Heart left ventricle (tissue), 16 donors: ENCODE measurements at regions not wholly inside any gene's neighbourhood (a gene's known extent, or its start where the extent isn't known, plus 50 kb on each side); places are given as distances from the start of the nearest gene placed in this dataset.

Experiments used
- ATAC-seq, 4 donors: fragments of 200-7000 bp; cut with Tn5 transposase; one replicate each; pipeline ENCODE4 v1.9.1; 2020 to 2022; ENCODE audit warnings: moderate library complexity in 4 of 4, mild to moderate bottlenecking in 3 of 4, moderate number of reproducible peaks in 1 of 4
- DNase-seq, 5 donors: peaks; one replicate each; pipeline ENCODE4 v3.0.0-alpha.2; 2020
- H3K27ac ChIP-seq, 12 donors: fragments of 200-600 bp; sonication (generic) in 4 of 12; one replicate each; pipeline versions ENCODE4 v1.5.0 to v1.8.0; 2016 to 2022; ENCODE audit warnings: mild to moderate bottlenecking in 2 of 12
- H3K27me3 ChIP-seq, 9 donors: fragments of 200-600 bp; sonication (generic) in 2 of 9; one replicate each; pipeline versions ENCODE4 v1.5.1 to v1.8.0; 2016 to 2022; ENCODE audit warnings: mild to moderate bottlenecking in 3 of 9
- H3K36me3 ChIP-seq, 9 donors: fragments of 200-600 bp; sonication (generic) in 2 of 9; one replicate each; pipeline versions ENCODE4 v1.5.0 to v1.8.0; 2018 to 2022; ENCODE audit warnings: mild to moderate bottlenecking in 2 of 9
- H3K4me1 ChIP-seq, 12 donors: fragments of 200-600 bp; sonication (generic) in 4 of 12; one replicate each; pipeline versions ENCODE4 v1.5.0 to v1.8.0; 2016 to 2022; ENCODE audit warnings: mild to moderate bottlenecking in 3 of 12
- H3K4me3 ChIP-seq, 12 donors: fragments of 200-600 bp; sonication (generic) in 4 of 12; one replicate each; pipeline versions ENCODE4 v1.5.0 to v1.8.0; 2017 to 2022; ENCODE audit warnings: mild to moderate bottlenecking in 9 of 12, moderate library complexity in 4 of 12
- H3K9me3 ChIP-seq, 12 donors: fragments of 200-600 bp; sonication (generic) in 4 of 12; one replicate each; pipeline versions ENCODE4 v1.5.0 to v1.8.0; 2016 to 2022; ENCODE audit warnings: mild to moderate bottlenecking in 1 of 12
- CTCF ChIP-seq, 12 donors: fragments of 200-600 bp; sonication (generic) in 4 of 12; IDR thresholded peaks; one replicate each; pipeline versions ENCODE4 v1.5.0 to v1.8.0; 2018 to 2022; ENCODE audit warnings: antibody characterized with exemption in 12 of 12, mild to moderate bottlenecking in 5 of 12
- POLR2A ChIP-seq, 2 donors: fragments of 450-650 bp; IDR thresholded peaks; one replicate each; pipeline ENCODE4 v1.6.1; 2017; ENCODE audit warnings: antibody characterized with exemption in 2 of 2, mild to moderate bottlenecking in 2 of 2, moderate library complexity in 2 of 2
- WGBS, 4 donors: extraction: QIAGEN DNeasy Blood & Tissue Kit in 2 of 4; methylation state at CpG; one replicate each; pipeline versions ENCODE4 v1.1.5 to v1.1.7; 2013 to 2018; 5-methylcytosine and 5-hydroxymethylcytosine counted together
- intact Hi-C, 10 donors: fragments of 100-400 bp; cut with DNase I; formaldehyde crosslinking; loops; one replicate each; pipeline versions ENCODE4 v1.11.1 to v1.14.2; 2022
- donor health status: ischemic (EF 13 %, LVEDD 7.1; RV severe dilation, severe dysfunction).
- donor health status: healthy with polysubstance abuse.
- donor health status: DM: no; HTN: yes; CAD: no.
- donor health status: DM: no; HTN: no; CAD: no.
- donor health status: ischemic (EF 25% LVEDD 6.9; RV normal size, moderate dysfunction).
- donor health status: ischemic (EF 25% LVEDD 5.7; RV mildly dilated, moderate dysfunction).
- donor health status: healthy.
- donor health status: DM: yes; HTN: yes; CAD: no.
- donor health status: ischemic (EF 35%, LVEDD 5.7; RV mildly dilated, moderate dysfunction).
- donor health status: nonischemic (EF 11% LVEDD 7.7; RV severe dilation, severe dysfunction).
- donor health status: DM: yes; HTN: yes; CAD: no.
- donor health status: PGD.
- donor health status: ischemic (EF 29% LVEDD 5.4; RV normal size, mild dysfunction).
- donor health status: nonischemic (EF 23%, LVEDD 6.1; RV moderate dilation, normal function).

GRCh38 chr6:67016921-67017460 is 1310.0 kb upstream of the EYS start:
- no peak for DNase-seq
- Histone ChIP-seq H3K4me1 (no peaks in the 10 kb centered on the region), H3K36me3 (no peaks in the 10 kb centered on the region), H3K27me3 (no peaks in the 10 kb centered on the region), H3K9me3 (peaks cover 0 to 6% (median 0%) of the 10 kb centered on the region in 12 donors), H3K4me3 (no peak overlapping the region), H3K27ac (no peak overlapping the region)
- intact Hi-C loops, result no loop called here
- TF ChIP-seq CTCF (IDR thresholded peaks at IDR 0.05) (no peak), POLR2A (IDR thresholded peaks at IDR 0.05) (no peak)
- 46 to 62% (median 54%) methylated on average over 1 of the region's 1 CpG for WGBS, 4 donors
- no peak for ATAC-seq

DNA sequence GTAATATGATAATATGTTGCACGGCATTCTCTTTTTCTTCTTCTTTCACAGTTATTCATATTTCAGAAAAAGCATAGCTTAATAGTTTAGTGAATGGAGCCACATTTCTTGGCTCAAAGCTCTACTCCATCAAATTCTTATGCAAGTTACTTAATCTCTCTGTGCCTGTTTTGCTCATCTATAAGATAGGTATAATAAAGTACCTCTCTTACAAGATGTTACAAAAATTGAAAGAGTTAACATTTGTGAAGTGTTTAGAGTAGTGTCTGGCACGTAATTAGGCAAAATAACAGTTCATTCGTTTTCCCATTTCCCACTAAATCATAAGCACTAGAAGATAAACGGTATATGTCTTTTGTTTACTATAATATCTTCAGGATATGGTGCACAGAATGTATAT is 1304.4 kb upstream of the EYS start:
- Histone ChIP-seq H3K4me1 (no peaks in the 10 kb centered on the region), H3K27me3 (no peaks in the 10 kb centered on the region), H3K9me3 (peaks cover 0 to 3% (median 0%) of the 10 kb centered on the region in 12 donors), H3K36me3 (no peaks in the 10 kb centered on the region), H3K27ac (no peak overlapping the region), H3K4me3 (no peak overlapping the region)
- DNase-seq, result no peak
- intact Hi-C loops, result no loop called here
- TF ChIP-seq CTCF (IDR thresholded peaks at IDR 0.05), result no peak
- no peak for TF ChIP-seq POLR2A (IDR thresholded peaks at IDR 0.05)
- 55 to 69% (median 64%) methylated on average over 4 of the region's 4 CpGs for WGBS, 4 donors
- ATAC-seq, result no peak

DNA sequence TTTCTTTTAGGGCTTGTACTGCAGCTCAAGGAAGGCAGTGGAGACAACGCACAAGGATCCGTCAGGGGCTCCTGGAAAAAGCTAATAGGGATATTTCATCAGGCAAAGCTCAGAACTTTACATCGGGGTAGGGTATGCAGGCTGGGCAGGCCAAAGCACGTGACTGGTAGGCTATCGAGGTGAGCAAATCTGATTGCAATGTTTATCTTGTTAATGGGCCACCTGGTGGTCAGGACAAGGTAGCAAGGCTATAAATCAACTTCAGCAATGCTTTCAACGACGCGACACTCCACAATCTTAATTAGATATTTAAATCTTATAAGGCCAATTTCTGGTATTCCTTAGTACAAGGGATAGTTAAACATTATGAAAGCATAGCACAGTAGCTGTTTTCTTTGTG is 1302.8 kb upstream of the EYS start:
- Histone ChIP-seq H3K4me1 (no peaks in the 10 kb centered on the region), H3K27ac (no peak overlapping the region), H3K27me3 (no peaks in the 10 kb centered on the region), H3K9me3 (peaks cover 0 to 3% (median 0%) of the 10 kb centered on the region in 12 donors), H3K36me3 (no peaks in the 10 kb centered on the region), H3K4me3 (no peak overlapping the region)
- 49 to 64% (median 56%) methylated on average over 8 of the region's 8 CpGs for WGBS, 4 donors
- TF ChIP-seq CTCF (IDR thresholded peaks at IDR 0.05) (no peak), POLR2A (IDR thresholded peaks at IDR 0.05) (no peak)
- ATAC-seq (no peak), DNase-seq (no peak)
- intact Hi-C loops, result no loop called here

DNA sequence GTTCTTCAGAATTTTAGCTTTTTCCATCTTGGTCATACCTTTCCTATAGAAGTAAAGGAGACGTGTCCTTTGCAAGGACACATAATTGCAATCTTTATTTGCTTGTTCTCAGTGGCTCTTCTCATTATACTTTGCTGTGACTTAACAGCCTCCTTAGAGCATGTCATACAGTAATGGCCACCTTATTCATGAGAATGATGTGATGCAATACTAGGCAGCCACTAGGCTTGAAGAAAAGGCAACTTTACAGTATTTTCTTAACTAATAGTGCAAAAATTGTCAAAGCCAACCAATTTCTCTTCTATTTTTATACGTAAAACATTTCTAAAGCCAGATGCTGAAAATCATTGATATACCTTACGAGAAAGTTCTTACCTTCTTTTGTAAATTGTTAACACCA is 1296.8 kb upstream of the EYS start:
- 80 to 89% (median 86%) methylated on average over 3 of the region's 3 CpGs for WGBS, 4 donors
- no peak overlapping the region for H3K4me3 ChIP-seq
- no peaks in the 10 kb centered on the region for H3K27me3 ChIP-seq
- no peak for ATAC-seq
- H3K27ac ChIP-seq, result no peak overlapping the region
- no peaks in the 10 kb centered on the region for H3K36me3 ChIP-seq
- intact Hi-C loops, result no loop called here
- no peak for DNase-seq
- peaks cover 0 to 6% (median 0%) of the 10 kb centered on the region in 12 donors for H3K9me3 ChIP-seq
- H3K4me1 ChIP-seq, result no peaks in the 10 kb centered on the region
- TF ChIP-seq POLR2A (IDR thresholded peaks at IDR 0.05), result no peak
- TF ChIP-seq CTCF (IDR thresholded peaks at IDR 0.05), result no peak
